ENCODE measurements at regions not wholly inside any gene's neighbourhood (a gene's known extent, or its start where the extent isn't known, plus 50 kb on each side); places are given as distances from the start of the nearest gene placed in this dataset.
"Not testable (repeated sequence)": the region's sequence is repeated elsewhere in the genome, so short reads cannot be mapped to it uniquely, and the experiment has no call there.

GRCh38 chr16:60646631-60647030 is 1389.6 kb downstream of the CDH8 start:
- DNase-seq = no peak

GRCh38 chr16:60645541-60645940 is 1390.7 kb downstream of the CDH8 start:
- DNase-seq = no peak

DNA sequence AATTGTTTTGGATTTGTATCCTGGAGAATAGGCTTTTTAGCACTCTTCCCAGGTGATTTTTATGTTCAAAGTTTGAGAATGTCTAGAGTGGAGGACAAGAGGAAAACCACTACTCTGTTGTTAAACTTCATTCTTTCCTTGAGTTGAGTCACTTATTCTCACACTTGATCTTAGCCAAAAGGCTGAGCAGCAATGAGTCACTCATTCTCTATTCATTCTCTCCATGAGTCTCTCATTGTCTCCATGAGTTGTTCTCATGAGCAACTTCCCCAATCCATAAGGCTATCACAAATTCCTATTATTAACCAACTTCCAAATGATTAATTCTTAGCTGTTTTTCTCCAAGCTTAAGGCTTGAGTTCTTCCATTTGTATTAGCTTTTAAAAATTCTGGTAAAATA is 1393.3 kb downstream of the CDH8 start:
- DNase-seq = no peak

GRCh38 chr16:60641067-60641665 is 1395.1 kb downstream of the CDH8 start:
- no peak for DNase-seq

GRCh38 chr16:60640038-60640437 is 1396.2 kb downstream of the CDH8 start:
- no peak for DNase-seq

DNA sequence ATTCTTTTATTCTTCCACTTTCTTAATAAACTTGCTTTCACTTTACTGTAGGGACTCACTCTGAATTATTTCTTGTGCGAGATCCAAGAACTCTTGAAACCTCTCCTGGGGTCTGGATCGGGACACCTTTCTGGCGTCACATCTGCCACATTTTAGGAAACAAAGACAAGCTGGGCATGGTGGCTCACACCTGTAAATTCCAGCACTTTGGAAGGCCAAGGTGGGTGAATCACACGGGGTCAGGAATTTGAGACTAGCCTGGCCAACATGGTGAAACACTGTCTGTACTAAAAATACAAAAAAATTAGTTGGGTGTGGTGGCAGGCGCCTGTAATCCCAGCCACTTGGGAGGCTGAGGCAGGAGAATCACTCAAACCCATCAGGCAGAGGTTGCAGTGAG is 1399.6 kb downstream of the CDH8 start:
- DNase-seq = not testable (repeated sequence)

GRCh38 chr16:60636117-60636516 is 1400.1 kb downstream of the CDH8 start:
- DNase-seq = no peak

DNA sequence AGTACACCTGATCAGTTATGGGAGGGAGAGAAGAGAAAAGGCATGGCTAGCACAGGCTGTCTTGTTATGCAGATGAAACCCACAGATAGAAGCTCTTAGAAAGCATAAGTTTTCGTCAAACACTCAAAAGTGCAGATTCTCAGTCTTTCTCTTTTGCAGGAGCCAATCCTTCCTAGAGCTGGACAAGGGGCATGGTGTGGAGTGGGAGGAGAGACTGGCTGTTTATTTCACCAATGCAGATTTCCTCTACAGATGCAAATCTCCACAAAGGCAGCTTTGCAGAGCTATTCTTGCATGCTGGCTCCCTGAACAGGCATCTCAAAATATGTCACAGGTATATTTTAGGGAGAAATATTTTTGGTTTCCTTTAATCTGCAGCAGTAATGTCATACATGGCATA is 1400.7 kb downstream of the CDH8 start:
- DNase-seq = no peak

GRCh38 chr16:60611844-60612243 is 1424.4 kb downstream of the CDH8 start:
- DNase-seq = no peak

GRCh38 chr16:60608971-60609370 is 1427.3 kb downstream of the CDH8 start:
- no peak for DNase-seq

GRCh38 chr16:60605652-60606051 is 1430.6 kb downstream of the CDH8 start:
- DNase-seq = not testable (repeated sequence)

- no peak for DNase-seq
Observed at GRCh38 chr16:60605176-60605575, 1431.1 kb downstream of the CDH8 start.

GRCh38 chr16:60586493-60586892 is 1449.7 kb downstream of the CDH8 start:
- DNase-seq = no peak

GRCh38 chr16:60582528-60582927 is 1453.7 kb downstream of the CDH8 start:
- no peak for DNase-seq

DNA sequence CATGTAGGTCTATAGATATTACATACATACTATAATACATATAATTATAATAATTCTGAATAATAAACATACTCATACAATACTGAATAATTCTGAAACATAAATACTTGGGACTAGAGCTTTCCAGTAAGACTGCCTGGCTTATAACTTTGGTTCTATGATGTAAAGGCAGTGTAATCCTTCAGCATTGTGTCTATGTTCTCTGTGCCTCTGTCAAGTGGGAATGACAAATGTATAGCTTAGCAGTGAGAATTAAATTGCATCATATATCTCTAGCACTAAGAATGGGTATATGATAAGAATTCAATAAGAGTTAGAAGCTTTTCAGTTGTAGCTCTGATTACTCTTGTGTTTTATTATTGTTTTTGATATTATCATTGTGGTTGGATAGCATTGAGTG is 1469.3 kb downstream of the CDH8 start:
- DNase-seq = no peak

DNA sequence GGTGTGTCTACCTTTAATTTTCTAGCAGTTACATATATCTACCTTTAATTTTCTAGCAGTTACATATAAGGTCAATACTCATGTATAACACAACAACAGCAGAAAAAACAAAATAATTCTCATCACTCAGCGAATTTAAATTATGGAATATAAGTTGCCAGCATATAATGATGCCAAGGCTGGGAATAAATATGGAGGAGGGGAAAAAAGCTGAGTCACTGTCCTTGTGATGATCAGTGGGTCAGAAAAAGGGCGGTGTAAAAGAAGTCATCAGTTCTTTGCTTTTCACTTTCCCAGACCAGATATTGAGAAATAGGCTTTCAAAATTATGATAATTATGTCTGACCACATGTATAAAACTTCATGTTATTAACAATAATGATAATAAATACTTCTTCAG is 1471.7 kb downstream of the CDH8 start:
- no peak for DNase-seq

DNA sequence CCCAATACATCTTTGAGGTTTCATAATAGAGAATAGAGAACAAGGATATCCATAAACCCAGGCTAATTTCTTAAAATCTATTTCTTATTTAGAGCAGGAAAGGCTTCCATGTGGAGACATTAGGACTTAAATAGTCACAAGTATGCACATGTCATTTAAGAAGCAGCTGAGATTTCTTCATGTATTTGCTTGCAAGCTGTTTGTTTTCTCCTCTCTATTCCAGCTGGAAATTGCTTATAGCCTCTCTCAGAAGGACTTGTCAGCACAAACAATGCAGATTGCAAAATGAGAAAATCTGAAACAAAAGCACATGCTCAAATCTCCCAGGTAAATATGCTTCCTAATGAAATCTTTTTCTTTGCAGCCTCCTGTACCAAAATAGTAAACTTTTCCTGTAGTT is 1473.1 kb downstream of the CDH8 start:
- DNase-seq = no peak

GRCh38 chr16:60558936-60559335 is 1477.3 kb downstream of the CDH8 start:
- DNase-seq = no peak

DNA sequence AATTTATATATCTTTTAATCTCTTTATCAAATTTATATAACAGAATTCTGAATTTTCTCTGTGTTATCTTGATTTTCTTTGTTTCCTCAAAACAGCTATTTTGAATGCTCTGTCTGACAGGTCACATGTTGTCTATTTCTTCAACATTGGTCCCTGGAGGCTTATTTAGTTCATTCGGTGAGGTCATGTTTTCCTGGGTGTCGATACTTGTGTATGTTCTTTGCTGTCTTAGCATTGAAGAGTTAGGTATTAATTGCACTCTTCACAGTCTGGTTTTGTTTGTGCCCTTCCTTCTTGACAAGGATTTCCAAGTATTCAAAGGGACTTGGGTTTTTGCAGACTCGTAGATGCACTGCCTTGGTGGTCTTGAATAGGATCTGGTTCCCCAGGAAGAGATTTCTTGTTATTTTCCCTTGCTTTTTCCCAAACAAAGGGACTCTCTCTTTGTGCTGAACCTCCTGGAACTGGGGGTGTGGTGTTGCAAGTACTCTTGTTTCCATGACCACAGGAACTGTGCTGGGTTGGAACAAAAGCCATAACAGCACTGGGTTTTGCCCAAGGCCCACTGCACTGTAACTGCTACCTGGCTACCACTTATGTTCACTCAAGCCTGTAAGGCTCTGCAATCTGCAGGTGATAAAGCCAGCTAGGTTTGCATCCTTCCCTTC is 1483.0 kb downstream of the CDH8 start:
- DNase-seq = no peak

DNA sequence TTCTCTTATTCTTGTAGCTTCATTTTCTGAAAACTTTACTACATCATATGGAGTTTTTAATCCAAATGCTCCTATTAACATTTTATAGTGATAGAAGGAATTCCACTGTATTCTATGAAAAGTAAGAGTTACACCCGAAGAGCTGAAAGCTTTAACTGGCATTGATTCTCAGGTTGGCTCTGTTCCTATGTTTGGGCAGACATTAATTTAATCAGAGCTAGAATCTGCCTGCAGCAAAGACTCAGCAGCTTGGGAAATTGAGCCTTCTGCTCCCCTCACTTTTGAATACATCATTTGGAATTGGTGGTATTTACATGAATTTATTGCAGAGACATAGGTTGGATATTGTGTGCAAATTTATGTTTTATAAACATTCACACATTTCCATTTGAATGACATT is 1494.7 kb downstream of the CDH8 start:
- no peak for DNase-seq

GRCh38 chr16:60510941-60511340 is 1525.3 kb downstream of the CDH8 start:
- no peak for DNase-seq

- no peak for DNase-seq
Observed at GRCh38 chr16:60510208-60510607, 1526.0 kb downstream of the CDH8 start.

- DNase-seq = no peak
Observed at GRCh38 chr16:60491273-60491672, 1545.0 kb downstream of the CDH8 start.

DNA sequence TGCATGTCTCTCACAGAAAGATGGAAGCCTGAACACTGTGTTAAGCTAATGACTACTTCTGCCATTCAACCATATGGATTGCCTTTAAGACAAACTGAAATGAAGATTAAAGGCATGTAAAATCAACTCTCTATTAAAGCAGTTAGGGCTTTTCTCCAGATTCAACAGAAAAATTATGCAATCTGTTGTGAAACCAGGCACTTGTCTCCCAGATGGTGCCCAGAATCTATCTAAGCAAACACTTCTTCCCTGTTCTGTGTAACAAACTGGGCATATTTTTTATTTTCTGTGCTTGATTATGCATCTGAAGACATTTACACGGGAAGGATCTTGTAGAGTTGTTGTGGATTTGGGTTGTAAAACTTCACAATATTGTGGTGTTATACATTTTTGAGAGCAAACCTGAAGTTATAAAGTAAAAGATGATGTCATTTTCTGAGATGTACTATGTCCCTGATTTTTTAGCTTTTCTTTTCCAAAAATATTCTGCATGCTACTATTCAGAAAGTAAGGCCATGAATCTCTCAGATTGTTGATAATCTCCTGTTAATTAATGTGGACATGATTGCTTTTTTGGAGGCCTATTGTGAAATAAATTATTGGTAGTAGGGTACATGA is 1550.3 kb downstream of the CDH8 start:
- DNase-seq = no peak

GRCh38 chr16:60484901-60485300 is 1551.3 kb downstream of the CDH8 start:
- no peak for DNase-seq

Data from COR-L47 (cell line).